ENCODE measurements at regions not wholly inside any gene's neighbourhood (a gene's known extent, or its start where the extent isn't known, plus 50 kb on each side); places are given as distances from the start of the nearest gene placed in this dataset.

DNA sequence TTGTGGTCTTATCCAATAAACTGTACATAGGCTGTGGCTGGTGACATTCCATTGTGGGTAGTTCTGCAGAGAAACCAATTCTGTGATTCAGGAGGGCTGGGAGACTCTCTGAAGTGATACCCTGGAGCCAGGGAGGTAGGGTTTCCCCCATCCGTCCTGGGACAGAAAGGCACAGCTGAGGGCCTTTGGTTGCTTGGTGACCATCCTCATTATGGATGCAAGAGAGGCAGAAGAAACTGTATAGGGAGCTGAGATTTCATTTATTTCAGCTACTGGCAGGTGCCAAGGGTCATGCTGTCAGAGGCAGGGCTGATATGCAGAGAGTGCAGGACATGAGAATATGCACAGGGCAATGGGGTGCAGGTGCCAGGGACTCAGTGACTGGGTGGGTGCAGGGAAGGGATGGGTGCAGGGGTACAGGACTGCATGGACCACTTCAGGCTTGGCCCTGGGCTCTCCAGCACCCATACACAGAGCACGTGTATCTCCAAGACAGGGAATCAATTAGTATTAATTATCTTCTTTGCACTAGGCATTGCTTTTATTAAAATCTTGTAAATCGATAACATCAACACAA lies 236.5 kb downstream of the ICE1 start:
- dilution Hi-C loops (cut with MboI; ENCODE audit: extremely low pct_ligation_motif_present, low sequenced_read_pairs) = no loop called here
- H3K4me2 ChIP-seq (ENCODE audit: insufficient read depth, low read length) = no peak overlapping the region
- no peak overlapping the region for H2AFZ ChIP-seq (ENCODE audit: low read depth, low read length)
- no peak overlapping the region for H3K27ac ChIP-seq (ENCODE audit: insufficient read depth, low read depth, low read length)
- no peaks in the 10 kb centered on the region for H4K20me1 ChIP-seq (replicated peaks; ENCODE audit: control insufficient read depth, extremely low read depth, insufficient read depth, low read length)
- H3K79me2 ChIP-seq (ENCODE audit: control insufficient read depth, insufficient read depth, low read length) = no peaks in the 10 kb centered on the region
- H3K9ac ChIP-seq (replicated peaks; ENCODE audit: extremely low read depth, insufficient read depth, low read length) = no peak overlapping the region
- no peaks in the 10 kb centered on the region for H3K27me3 ChIP-seq (ENCODE audit: control insufficient read depth in 2 of 2, insufficient read depth in 2 of 2, low read length in 2 of 2)
- H3K36me3 ChIP-seq (ENCODE audit: control insufficient read depth in 2 of 2, extremely low read depth in 1 of 2, insufficient read depth in 2 of 2, low read length in 2 of 2) = no peaks in the 10 kb centered on the region
- DNase-seq (ENCODE audit: low read depth, low spot score) (no peak), FAIRE-seq (no peak)
- TF ChIP-seq, protein P1, sequence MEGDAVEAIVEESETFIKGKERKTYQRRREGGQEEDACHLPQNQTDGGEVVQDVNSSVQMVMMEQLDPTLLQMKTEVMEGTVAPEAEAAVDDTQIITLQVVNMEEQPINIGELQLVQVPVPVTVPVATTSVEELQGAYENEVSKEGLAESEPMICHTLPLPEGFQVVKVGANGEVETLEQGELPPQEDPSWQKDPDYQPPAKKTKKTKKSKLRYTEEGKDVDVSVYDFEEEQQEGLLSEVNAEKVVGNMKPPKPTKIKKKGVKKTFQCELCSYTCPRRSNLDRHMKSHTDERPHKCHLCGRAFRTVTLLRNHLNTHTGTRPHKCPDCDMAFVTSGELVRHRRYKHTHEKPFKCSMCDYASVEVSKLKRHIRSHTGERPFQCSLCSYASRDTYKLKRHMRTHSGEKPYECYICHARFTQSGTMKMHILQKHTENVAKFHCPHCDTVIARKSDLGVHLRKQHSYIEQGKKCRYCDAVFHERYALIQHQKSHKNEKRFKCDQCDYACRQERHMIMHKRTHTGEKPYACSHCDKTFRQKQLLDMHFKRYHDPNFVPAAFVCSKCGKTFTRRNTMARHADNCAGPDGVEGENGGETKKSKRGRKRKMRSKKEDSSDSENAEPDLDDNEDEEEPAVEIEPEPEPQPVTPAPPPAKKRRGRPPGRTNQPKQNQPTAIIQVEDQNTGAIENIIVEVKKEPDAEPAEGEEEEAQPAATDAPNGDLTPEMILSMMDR (IDR thresholded peaks at IDR 0.05; ENCODE audit: extremely low read depth in 1 of 2, insufficient read depth in 1 of 2, low read depth in 1 of 2, low read length in 2 of 2) = no peak
- TF ChIP-seq EZH2 (IDR thresholded peaks at IDR 0.05; ENCODE audit: borderline replicate concordance, low read depth, low read length, severe bottlenecking) = no peak
- TF ChIP-seq GATA2 (IDR thresholded peaks at IDR 0.05; ENCODE audit: insufficient read depth, insufficient read length, low read depth, low read length) = no peak
- TF ChIP-seq, protein P2, sequence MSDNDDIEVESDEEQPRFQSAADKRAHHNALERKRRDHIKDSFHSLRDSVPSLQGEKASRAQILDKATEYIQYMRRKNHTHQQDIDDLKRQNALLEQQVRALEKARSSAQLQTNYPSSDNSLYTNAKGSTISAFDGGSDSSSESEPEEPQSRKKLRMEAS (IDR thresholded peaks at IDR 0.05; ENCODE audit: insufficient read depth, insufficient read length) = no peak
- no peak for TF ChIP-seq JUN (IDR thresholded peaks at IDR 0.05; ENCODE audit: borderline replicate concordance, insufficient read depth, insufficient read length, low read depth)
- ChIA-PET POLR2A (no interaction called here), CTCF (no interaction called here)
- intact Hi-C loops (cut with micrococcal nuclease) = no loop called here
- no peaks in the 10 kb centered on the region for H3K9me1 ChIP-seq (replicated peaks; ENCODE audit: control insufficient read depth, extremely low read depth, insufficient read depth, low read length)
- H3K4me3 ChIP-seq (replicated peaks in 1 of 3; ENCODE audit: insufficient read depth in 1 of 3, low read depth in 1 of 3, low read length in 3 of 3) = no peak overlapping the region
- H3K9me3 ChIP-seq (replicated peaks; ENCODE audit: control insufficient read depth, insufficient read depth, low read length) = peaks cover 8% of the 10 kb centered on the region
- no TSS peak for BruUV-seq (replicated peaks)
- no peaks in the 10 kb centered on the region for H3K4me1 ChIP-seq (ENCODE audit: control insufficient read depth, extremely low read depth, insufficient read depth, low read length)

DNA sequence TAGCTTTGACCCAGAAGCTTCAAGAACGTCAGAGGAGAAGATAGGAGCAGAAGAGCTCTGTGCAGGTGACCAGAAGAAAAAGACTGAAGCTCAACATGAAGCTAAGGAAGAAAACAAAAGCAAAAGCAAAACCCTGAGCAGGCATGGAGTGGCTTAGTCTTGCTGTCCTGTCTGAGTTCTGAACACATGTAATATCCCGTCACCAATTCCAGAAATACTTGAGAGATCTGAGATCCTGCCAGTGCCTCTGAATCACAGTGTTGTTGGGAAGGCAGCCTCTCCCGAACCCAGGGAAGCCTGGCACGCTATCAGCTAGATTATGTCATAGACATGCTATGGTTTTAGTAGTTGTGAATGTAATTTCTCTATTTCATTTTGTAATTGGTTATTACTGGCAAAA lies 235.7 kb downstream of the ICE1 start:
- no peaks in the 10 kb centered on the region for H4K20me1 ChIP-seq (replicated peaks; ENCODE audit: control insufficient read depth, extremely low read depth, insufficient read depth, low read length)
- no peak for DNase-seq (ENCODE audit: low read depth, low spot score)
- H3K4me3 ChIP-seq (replicated peaks in 1 of 3; ENCODE audit: insufficient read depth in 1 of 3, low read depth in 1 of 3, low read length in 3 of 3) = no peak overlapping the region
- no peaks in the 10 kb centered on the region for H3K4me1 ChIP-seq (ENCODE audit: control insufficient read depth, extremely low read depth, insufficient read depth, low read length)
- no peak overlapping the region for H3K27ac ChIP-seq (ENCODE audit: insufficient read depth, low read depth, low read length)
- no peak for FAIRE-seq
- H3K36me3 ChIP-seq (ENCODE audit: control insufficient read depth in 2 of 2, extremely low read depth in 1 of 2, insufficient read depth in 2 of 2, low read length in 2 of 2) = no peaks in the 10 kb centered on the region
- TF ChIP-seq, protein P2 (IDR thresholded peaks at IDR 0.05; ENCODE audit: insufficient read depth, insufficient read length) = no peak
- TF ChIP-seq EZH2 (IDR thresholded peaks at IDR 0.05; ENCODE audit: borderline replicate concordance, low read depth, low read length, severe bottlenecking) (no peak), JUN (IDR thresholded peaks at IDR 0.05; ENCODE audit: borderline replicate concordance, insufficient read depth, insufficient read length, low read depth) (no peak), POLR2A (IDR thresholded peaks at IDR 0.05; ENCODE audit: low read depth, low read length) (no peak), POLR2AphosphoS5 (IDR thresholded peaks at IDR 0.05; ENCODE audit: insufficient read depth, low read depth, low read length) (no peak), MYC (IDR thresholded peaks at IDR 0.05; ENCODE audit: low read depth, low read length) (no peak), FOS (IDR thresholded peaks at IDR 0.05; ENCODE audit: borderline replicate concordance, insufficient read depth, low read length) (no peak), GATA2 (IDR thresholded peaks at IDR 0.05; ENCODE audit: insufficient read depth, insufficient read length, low read depth, low read length) (no peak)
- TF ChIP-seq, protein P1 (IDR thresholded peaks at IDR 0.05; ENCODE audit: extremely low read depth in 1 of 2, insufficient read depth in 1 of 2, low read depth in 1 of 2, low read length in 2 of 2) = no peak
- no peak overlapping the region for H3K9ac ChIP-seq (replicated peaks; ENCODE audit: extremely low read depth, insufficient read depth, low read length)
- POLR2A ChIA-PET = no interaction called here
- dilution Hi-C loops (cut with MboI; ENCODE audit: extremely low pct_ligation_motif_present, low sequenced_read_pairs) (no loop called here), intact Hi-C loops (cut with micrococcal nuclease) (no loop called here)
- H3K4me2 ChIP-seq (ENCODE audit: insufficient read depth, low read length) = no peak overlapping the region
- H2AFZ ChIP-seq (ENCODE audit: low read depth, low read length) = no peak overlapping the region
- H3K9me3 ChIP-seq (replicated peaks; ENCODE audit: control insufficient read depth, insufficient read depth, low read length) = peaks cover 8% of the 10 kb centered on the region
- H3K27me3 ChIP-seq (ENCODE audit: control insufficient read depth in 2 of 2, insufficient read depth in 2 of 2, low read length in 2 of 2) = no peaks in the 10 kb centered on the region
- CTCF ChIA-PET = no interaction called here
- no peaks in the 10 kb centered on the region for H3K79me2 ChIP-seq (ENCODE audit: control insufficient read depth, insufficient read depth, low read length)
- no TSS peak for BruUV-seq (replicated peaks)
- H3K9me1 ChIP-seq (replicated peaks; ENCODE audit: control insufficient read depth, extremely low read depth, insufficient read depth, low read length) = no peaks in the 10 kb centered on the region
